WERI-Rb-1 (cell line): ENCODE measurements at regions not wholly inside any gene's neighbourhood (a gene's known extent, or its start where the extent isn't known, plus 50 kb on each side); places are given as distances from the start of the nearest gene placed in this dataset.

Source experiments
- DNase-seq: peaks from one replicate; pipeline ENCODE4 v3.0.0-alpha.2; 2020
- H3K27ac ChIP-seq: fragments of 250-450 bp; sonication (Bioruptor Pico); 2 replicates; pipeline ENCODE4 v1.5.1; 2020; ENCODE audit warnings: mild to moderate bottlenecking, moderate library complexity
- H3K27me3 ChIP-seq: fragments of 250-450 bp; sonication (Bioruptor Pico); 2 replicates; pipeline ENCODE4 v1.5.1; 2021; ENCODE audit warnings: mild to moderate bottlenecking, low read depth, moderate library complexity; ENCODE audit not compliant: insufficient read depth, severe bottlenecking
- H3K36me3 ChIP-seq: fragments of 250-450 bp; sonication (Bioruptor Pico); 2 replicates; pipeline ENCODE4 v1.5.1; 2020; ENCODE audit warnings: mild to moderate bottlenecking, moderate library complexity
- H3K4me3 ChIP-seq: 2 replicates; pipeline ENCODE4 v1.5.1; 2011; ENCODE audit warnings: low read depth, mild to moderate bottlenecking, control low read depth, low read length
- H3K9me3 ChIP-seq: fragments of 250-450 bp; sonication (Bioruptor Pico); 2 replicates; pipeline ENCODE4 v1.5.1; 2021; ENCODE audit warnings: mild to moderate bottlenecking, moderate library complexity; ENCODE audit not compliant: severe bottlenecking
- CTCF ChIP-seq: IDR thresholded peaks from 2 replicates; pipeline ENCODE4 v1.5.1; 2011; ENCODE audit warnings: low read depth, mild to moderate bottlenecking, control low read depth, inconsistent platforms, low read length

- Histone ChIP-seq H3K4me3 (no peak overlapping the region), H3K9me3 (no peaks in the 10 kb centered on the region), H3K27me3 (no peaks in the 10 kb centered on the region), H3K36me3 (no peaks in the 10 kb centered on the region), H3K27ac (no peak overlapping the region)
- no peak for TF ChIP-seq CTCF
- DNase-seq, result no peak
These were observed 100.1 kb upstream of the PARD3B start for GRCh38 chr2:204445149-204445548.

GRCh38 chr2:204447722-204448121 is 97.6 kb upstream of the PARD3B start:
- Histone ChIP-seq H3K36me3 (no peaks in the 10 kb centered on the region), H3K27me3 (no peaks in the 10 kb centered on the region), H3K4me3 (no peak overlapping the region), H3K27ac (no peak overlapping the region), H3K9me3 (no peaks in the 10 kb centered on the region)
- no peak for TF ChIP-seq CTCF
- no peak for DNase-seq

GRCh38 chr2:204449977-204450376 is 95.3 kb upstream of the PARD3B start:
- TF ChIP-seq CTCF, result no peak
- no peak for DNase-seq

GRCh38 chr2:204451766-204452165 is 93.5 kb upstream of the PARD3B start:
- no peak for TF ChIP-seq CTCF
- Histone ChIP-seq H3K27me3 (no peaks in the 10 kb centered on the region), H3K9me3 (no peaks in the 10 kb centered on the region), H3K27ac (no peak overlapping the region), H3K36me3 (no peaks in the 10 kb centered on the region), H3K4me3 (no peak overlapping the region)
- DNase-seq, result no peak

More at GRCh38 chr2:204449977-204450376, 95.3 kb upstream of the PARD3B start:
- Histone ChIP-seq H3K9me3 (no peaks in the 10 kb centered on the region), H3K27ac (no peak overlapping the region), H3K36me3 (no peaks in the 10 kb centered on the region), H3K4me3 (no peak overlapping the region), H3K27me3 (no peaks in the 10 kb centered on the region)

GRCh38 chr2:204452464-204453023 is 92.7 kb upstream of the PARD3B start:
- TF ChIP-seq CTCF, result no peak
- H3K9me3 ChIP-seq, result no peaks in the 10 kb centered on the region
- DNase-seq, result no peak
- H3K27ac ChIP-seq, result no peak overlapping the region
- no peaks in the 10 kb centered on the region for H3K27me3 ChIP-seq
- no peaks in the 10 kb centered on the region for H3K36me3 ChIP-seq
- no peak overlapping the region for H3K4me3 ChIP-seq

GRCh38 chr2:204453730-204454167 is 91.5 kb upstream of the PARD3B start:
- Histone ChIP-seq H3K36me3 (no peaks in the 10 kb centered on the region), H3K9me3 (no peaks in the 10 kb centered on the region), H3K27me3 (no peaks in the 10 kb centered on the region), H3K27ac (no peak overlapping the region), H3K4me3 (no peak overlapping the region)
- TF ChIP-seq CTCF, result no peak
- DNase-seq, result no peak
